Stimulated activated CD4-positive, alpha-beta T cell treated with anti-CD3 and anti-CD28 coated beads, Interleukin-4, amount 100 ng/mL, for 1 hour (primary cell): ENCODE measurements at regions not wholly inside any gene's neighbourhood (a gene's known extent, or its start where the extent isn't known, plus 50 kb on each side); places are given as distances from the start of the nearest gene placed in this dataset.

Source experiments
- DNase-seq: peaks from one replicate; pipeline ENCODE4 v3.0.0-alpha.2; 2020

- DNase-seq: no peak
These were observed 227.5 kb upstream of the NR4A3 start for GRCh38 chr9:99594056-99594780.

DNA sequence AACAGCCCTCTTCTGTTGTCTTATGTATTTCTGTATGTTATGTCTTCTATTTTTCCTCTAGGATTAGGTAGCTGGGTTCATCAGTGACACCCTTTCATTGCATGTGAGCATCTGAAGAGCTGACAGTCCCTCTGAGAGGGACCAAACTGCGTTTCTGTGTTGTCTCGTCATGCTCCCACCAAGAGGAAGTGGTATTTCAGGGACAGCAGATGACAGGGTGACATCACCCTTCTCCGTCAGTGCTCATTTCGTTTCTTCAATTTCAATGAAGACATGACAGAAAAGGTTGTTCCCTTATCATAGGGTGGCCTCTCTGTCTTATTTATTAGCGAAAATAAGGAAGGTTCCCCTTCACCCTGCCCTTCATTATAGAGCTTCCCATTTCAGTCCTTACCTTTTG lies 225.9 kb upstream of the NR4A3 start:
- DNase-seq: no peak

GRCh38 chr9:99601571-99602111 lies 220.0 kb upstream of the NR4A3 start:
- DNase-seq: no peak

GRCh38 chr9:99602854-99603253 lies 218.8 kb upstream of the NR4A3 start:
- DNase-seq: no peak

DNA sequence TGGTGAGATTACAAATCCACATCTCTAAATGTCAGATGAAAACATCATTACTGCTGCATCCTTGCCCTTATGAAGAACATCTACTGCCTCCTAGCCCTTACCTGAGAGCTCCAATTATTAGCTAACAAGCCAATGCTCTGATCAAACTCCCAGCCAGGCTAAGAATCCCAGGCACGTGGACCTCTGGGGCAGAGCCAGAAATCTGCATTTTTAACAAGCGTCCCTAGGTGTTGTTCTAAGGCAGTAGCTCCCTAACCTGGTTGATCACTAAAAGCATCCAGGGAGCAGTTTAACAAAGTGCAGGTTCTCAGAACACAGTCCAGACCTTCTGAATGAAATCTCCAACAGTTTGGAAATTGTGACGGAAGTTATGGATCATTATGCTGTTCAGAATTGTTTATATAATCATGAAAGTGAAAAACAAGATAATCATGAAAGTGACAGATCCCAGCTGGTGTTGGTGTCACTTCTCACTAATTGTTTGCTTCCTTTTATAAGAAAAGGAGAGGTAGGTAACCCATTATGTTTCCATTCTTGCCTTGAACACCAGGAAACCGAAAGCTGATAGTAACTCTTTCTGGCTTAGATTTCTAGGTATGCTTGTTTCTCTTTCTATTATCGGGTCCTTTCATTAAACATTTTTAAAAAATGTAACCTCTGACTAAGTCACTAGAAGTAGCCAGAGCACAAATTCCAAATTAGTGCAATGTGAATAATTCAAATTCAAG lies 216.5 kb upstream of the NR4A3 start:
- DNase-seq: no peak

DNA sequence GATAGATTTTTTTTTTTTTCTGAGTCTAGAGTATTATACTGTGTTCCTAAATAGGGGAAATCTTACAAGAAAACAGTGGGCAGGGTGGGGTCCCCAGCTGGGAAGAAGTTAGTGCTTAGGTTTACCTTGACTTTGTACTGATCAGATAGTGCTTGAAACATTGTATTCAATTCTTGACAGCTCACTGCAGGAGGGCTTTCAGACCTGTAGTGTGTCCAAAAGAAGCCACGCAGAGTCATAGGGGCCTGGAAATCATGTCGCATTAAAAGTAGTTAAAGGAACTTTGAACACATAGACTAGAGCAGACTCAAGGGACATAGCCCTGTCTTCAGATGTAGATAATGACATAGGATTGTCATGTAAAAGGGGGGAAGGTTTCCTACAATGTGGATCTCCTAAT lies 215.4 kb upstream of the NR4A3 start:
- no peak for DNase-seq

DNA sequence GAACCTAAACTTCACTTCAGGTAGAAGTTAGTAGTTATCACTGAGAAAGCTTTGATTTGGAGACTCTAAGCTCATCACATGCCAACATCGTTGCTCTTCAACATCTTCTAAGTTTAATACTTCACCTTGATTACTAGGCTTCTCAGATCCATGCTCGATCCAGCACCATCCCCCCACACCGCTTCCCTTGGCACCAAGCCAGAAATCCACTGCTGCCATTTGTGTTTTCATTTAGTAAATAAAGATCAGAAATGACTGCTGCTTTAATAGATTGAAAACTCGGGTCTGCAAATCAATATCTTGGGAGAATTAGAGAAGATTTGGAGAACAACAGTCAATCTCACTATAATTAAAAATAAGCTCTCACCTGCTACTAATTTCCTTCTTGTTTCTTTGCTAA lies 214.7 kb upstream of the NR4A3 start:
- no peak for DNase-seq

GRCh38 chr9:99607842-99608448 lies 213.7 kb upstream of the NR4A3 start:
- no peak for DNase-seq

DNA sequence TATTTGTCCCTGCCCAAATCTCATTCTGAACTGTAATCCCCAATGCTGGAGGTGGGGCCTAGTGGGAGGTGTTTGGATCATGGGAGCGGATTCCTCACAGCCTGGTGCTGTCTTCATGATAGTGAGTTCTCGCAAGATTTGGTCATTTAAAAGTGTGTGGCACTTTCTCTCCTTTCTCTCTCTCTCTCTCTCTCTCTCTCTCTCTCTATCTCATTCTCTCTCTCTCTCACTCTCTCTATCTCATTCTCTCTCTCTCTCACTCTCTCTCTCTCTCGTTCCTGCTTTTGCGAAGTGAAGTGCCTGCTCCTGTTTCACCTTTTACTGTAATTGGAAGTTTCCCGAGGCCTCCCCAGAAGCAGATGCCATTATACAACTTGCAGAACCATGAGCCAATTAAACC lies 207.3 kb upstream of the NR4A3 start:
- no peak for DNase-seq

DNA sequence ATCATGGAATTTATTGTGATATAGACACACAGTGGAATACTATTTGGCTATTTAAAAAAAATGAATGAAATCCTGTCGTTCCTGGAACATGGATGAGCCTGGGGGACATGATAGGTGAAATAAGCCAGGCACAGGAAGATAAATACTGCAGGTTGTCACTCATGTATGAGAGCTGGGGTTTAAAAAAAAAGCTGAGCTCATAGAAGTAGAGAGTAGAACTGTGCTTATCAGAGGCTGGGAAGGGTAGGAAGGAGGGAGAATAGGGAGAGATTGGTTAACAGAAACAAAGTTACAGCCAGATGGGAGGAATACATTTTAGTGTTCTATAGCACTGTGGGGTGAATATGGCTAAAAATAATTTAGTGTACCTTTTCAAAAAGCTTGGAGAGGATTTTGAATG lies 200.6 kb upstream of the NR4A3 start:
- no peak for DNase-seq

DNA sequence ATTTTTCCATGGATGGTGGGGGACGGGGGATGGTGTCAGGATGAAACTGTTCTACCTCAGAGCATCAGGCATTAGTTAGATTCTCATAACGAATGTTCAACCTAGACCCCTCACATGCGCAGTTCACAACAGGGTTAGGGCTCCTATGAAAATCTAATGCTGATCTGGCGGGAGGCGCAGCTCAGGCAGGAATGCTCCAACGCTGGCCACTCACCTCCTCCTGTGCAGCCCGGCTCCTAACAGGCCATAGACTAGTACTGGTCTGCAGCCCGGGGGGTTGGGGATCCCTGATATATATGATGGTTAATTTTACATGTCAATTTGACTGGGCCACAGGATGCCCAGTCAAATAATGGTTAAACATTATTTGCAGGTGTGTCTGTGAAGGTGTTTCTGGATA lies 199.0 kb upstream of the NR4A3 start:
- DNase-seq: no peak

- no peak for DNase-seq
These were observed 197.8 kb upstream of the NR4A3 start for GRCh38 chr9:99623780-99624364.

GRCh38 chr9:99624499-99625233 lies 197.0 kb upstream of the NR4A3 start:
- DNase-seq: no peak

DNA sequence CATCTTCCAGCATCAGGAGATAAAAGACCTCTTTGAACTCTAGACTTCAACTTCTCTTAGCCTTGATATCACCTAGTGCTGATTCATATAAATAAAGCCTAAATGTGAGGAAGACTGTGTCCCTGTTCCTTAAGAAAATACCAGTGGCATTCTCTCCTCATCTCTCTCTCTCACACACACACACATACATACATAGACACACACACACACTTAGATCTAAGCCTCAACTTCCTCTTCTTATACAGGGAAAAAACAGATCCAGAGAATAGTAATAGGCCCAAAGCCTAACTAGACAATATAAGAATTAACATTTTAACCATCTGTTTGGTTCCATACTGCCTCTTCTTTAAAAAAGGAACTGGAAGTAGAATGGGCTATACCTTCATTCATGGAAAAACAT lies 195.3 kb upstream of the NR4A3 start:
- DNase-seq: no peak

- no peak for DNase-seq
These were observed 193.4 kb upstream of the NR4A3 start for GRCh38 chr9:99628285-99628684.

GRCh38 chr9:99628849-99629620 lies 192.7 kb upstream of the NR4A3 start:
- DNase-seq: no peak

DNA sequence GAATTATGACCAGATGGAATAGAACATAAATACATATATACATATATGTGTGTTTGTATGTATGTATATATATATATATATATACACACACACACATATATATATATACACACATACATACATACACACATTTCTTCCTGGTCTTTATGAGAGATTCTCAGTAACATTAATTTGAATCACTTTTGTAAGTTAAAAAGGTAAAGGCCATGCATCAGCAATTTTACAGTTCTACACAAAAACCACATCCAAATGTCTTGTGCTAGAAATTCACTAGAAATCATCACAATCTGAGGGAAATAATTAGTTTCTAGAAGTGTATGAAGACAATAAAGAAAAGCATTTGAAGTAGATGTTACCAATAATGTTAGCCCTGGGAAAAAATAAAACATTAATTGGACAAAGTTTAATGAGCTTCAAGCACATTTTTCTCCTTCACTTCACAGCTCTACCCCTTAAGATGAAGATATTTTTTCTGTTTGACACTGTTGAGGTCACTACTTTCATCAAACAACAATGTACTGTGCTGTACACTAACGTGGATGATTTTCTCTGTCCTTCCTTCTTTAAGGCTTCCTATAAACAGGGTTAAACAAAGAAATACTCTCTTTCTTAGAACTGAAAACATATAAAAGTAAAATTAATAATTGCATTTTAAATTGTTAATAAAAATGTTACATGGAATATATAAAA lies 189.2 kb upstream of the NR4A3 start:
- no peak for DNase-seq

GRCh38 chr9:99633265-99633664 lies 188.4 kb upstream of the NR4A3 start:
- DNase-seq: no peak

DNA sequence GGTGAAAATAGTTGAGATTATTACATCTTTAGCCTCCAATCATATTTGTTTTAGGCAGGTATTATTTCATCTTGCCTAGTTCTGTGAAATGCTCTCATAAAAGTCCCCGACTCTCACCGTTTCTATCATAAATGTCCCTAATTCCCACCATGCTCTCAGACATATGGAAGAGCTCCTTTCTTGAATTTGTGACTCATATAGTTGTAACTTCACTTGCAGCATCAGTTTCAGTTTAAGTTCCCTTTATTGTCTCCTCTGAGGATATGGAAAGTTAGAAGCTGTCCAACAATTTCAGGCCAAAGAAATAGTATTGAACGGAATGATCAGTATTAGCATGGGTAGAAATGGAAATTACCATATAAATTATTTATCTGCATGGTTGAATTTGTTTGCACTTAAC lies 187.5 kb upstream of the NR4A3 start:
- DNase-seq: no peak

DNA sequence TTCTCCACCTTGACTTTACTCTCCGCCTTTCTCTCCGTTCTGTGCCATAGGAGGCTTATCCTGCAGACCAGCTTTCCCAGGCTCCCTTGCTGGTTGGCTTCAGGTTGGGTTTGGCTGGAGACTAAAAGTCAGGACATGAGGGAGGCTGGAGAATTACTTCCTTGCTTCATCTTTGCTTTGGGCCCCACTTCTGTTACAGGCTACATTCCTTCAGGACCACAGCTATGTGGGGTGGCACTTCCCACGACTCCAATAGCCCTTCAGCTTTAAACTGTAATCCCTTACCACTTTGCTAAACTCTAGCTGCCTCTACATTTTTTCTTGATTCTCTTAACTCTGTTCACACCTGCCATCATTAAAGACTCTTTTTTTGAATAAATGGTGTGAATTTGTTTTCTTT lies 186.7 kb upstream of the NR4A3 start:
- DNase-seq: no peak

DNA sequence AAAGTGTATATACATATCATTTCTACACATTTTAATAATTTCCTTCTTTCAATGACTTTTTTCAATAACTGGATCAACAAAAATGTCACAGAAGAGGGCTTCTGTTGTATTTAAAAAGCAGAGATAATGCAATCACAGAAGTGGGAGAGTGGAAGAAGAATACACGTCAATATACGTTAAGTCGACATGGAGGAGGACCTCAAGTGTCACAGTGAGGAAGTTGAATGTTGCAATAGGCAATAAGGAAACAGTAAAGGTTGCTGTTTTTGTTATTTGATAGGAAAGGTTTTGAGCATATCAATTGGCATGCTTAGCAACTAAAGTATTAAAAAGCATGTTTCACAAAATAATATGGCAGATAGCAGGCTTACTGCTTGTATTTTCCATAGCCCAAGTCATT lies 184.0 kb upstream of the NR4A3 start:
- no peak for DNase-seq

- DNase-seq: no peak
These were observed 182.7 kb upstream of the NR4A3 start for GRCh38 chr9:99638971-99639370.
